Inferior parietal cortex (tissue), 1 donor: ENCODE measurements at regions not wholly inside any gene's neighbourhood (a gene's known extent, or its start where the extent isn't known, plus 50 kb on each side); places are given as distances from the start of the nearest gene placed in this dataset.
"Not testable (repeated sequence)": the region's sequence is repeated elsewhere in the genome, so short reads cannot be mapped to it uniquely, and the experiment has no call there.

Source experiments
- DNase-seq: peaks from one replicate; pipeline ENCODE4 v3.0.0-alpha.2; 2016; ENCODE audit errors: extremely low spot score

DNA sequence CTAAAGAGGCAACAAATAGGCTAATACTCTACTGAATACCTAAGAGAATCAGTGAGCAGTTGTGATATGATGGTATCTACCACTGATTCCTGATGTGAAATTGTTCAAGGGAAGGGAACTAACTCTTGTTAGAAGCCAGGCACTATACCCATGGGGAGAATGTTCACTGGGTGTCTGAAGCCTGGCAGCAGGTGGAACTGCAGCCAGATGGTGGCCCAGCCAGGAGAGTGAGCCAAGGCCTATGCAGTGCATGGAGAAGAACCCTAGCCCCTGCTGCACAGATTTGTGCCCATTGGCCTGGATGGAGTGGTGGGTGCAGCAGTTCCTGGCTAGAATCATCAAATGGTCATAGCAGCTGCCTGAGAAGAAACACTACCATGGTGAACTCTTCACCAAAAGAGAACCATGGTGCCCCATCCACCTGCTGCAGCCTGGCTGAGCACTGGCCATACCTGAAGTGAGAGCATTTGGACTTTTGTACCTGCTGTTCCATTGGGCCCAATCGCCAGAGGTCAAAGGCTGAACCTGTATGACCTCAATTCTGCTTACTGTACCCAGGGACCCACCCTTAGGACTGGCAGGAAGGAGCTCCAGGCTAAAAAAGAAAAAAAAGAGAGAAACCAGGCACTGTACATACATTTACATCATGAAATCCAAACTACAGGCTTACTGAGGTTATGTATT, 118.8 kb upstream of the IVNS1ABP start:
- no peak for DNase-seq

- DNase-seq: no peak
These were observed 117.7 kb upstream of the IVNS1ABP start for GRCh38 chr1:185434721-185435120.

DNA sequence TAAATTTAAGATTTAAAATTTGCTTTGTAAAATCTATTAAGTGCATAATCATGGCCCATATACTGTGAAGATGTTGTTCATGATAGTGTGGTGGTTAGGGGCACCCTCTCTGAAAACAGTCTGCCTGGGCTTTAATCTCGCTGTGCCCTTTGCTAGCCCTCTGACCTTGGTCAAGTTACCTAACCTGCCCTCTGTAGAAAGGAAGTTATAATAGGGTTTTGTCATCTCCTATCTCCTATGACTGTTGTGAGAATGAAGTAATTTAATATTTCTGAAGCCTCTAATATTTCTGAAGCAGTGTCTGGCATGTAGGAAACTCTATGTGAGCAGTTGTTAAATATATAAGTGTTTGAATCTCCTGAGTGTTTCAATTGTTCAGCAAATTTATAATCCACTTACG, 116.6 kb upstream of the IVNS1ABP start:
- DNase-seq: no peak

DNA sequence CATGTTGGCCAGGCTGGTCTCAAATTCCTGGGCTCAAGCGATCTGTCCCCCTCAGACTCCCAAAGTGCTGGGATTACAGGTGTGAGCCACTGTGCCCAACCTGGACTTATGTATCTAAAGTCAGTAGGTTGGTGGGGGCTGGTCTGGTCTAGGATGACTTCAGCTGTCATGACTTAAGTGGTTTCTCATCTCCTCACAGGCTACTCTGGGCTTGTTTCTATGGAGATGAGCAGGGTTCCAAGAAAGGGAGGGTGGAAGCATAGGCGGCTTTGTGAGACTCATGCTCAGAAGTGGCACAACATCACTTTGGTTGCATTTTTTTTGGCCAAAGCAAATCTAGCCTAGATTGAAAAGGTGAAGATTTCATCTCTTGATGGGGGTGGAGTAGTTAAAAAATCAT, 115.9 kb upstream of the IVNS1ABP start:
- no peak for DNase-seq

GRCh38 chr1:185431612-185432011, 114.6 kb upstream of the IVNS1ABP start:
- no peak for DNase-seq

GRCh38 chr1:185429668-185430067, 112.6 kb upstream of the IVNS1ABP start:
- not testable (repeated sequence) for DNase-seq

DNA sequence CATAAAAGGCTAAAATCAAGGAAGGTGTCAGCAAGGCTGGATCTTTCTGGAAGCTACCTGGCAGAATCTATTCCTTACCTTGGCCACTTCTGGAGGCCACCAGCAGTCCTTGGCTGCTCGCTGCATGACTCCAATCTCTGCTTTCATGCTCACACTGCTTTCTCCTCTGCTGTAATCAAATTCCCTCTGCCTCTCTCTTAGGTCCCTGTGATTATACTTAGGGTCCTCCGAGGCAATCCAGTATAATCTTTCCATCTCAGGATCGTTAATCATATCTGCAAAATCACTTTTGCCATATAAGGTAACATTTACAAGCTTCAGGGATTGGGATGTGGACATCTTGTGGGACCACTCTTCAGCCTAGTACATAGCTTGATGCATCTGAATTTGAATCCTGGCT, 110.7 kb upstream of the IVNS1ABP start:
- DNase-seq: no peak

DNA sequence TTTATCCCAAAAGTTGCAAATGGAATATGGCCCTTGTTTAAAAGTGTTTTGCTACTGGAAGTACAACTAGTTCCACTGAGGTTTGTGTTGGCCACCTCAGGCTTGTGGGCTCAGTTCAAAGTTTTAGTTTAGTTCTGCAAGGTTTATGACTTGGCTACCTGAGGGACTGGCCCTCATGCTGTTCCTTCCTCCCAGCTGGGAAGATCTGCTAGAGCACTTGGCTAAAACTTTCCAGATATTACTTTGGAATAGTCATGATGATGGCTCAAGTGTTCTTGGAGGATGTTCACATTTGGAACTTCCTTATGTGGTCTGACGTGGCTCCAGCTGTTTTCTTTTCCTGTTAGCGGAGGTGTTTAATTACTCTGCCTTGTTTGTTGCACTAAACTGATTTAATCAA, 110.2 kb upstream of the IVNS1ABP start:
- DNase-seq: no peak

- DNase-seq: no peak
These were observed 109.8 kb upstream of the IVNS1ABP start for GRCh38 chr1:185426848-185427247.

DNA sequence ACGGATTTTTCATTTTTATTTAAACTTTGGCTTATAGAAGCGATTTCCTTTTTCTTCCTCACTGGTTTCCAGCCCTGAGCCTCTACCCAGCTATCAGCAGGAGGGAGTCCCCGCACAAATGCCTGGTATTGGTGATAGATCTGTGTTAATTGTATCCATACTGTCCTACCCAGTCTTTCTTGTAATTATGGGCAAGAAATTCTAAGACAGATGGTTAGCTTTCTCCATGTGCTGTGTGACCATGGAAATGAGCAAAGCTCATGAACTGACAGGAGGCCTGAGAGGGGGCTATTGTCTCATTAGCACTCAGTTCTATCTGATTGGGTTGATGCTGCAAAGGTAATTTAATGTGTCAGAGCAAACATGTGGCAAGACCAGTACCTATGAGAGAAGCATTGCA, 108.1 kb upstream of the IVNS1ABP start:
- no peak for DNase-seq

DNA sequence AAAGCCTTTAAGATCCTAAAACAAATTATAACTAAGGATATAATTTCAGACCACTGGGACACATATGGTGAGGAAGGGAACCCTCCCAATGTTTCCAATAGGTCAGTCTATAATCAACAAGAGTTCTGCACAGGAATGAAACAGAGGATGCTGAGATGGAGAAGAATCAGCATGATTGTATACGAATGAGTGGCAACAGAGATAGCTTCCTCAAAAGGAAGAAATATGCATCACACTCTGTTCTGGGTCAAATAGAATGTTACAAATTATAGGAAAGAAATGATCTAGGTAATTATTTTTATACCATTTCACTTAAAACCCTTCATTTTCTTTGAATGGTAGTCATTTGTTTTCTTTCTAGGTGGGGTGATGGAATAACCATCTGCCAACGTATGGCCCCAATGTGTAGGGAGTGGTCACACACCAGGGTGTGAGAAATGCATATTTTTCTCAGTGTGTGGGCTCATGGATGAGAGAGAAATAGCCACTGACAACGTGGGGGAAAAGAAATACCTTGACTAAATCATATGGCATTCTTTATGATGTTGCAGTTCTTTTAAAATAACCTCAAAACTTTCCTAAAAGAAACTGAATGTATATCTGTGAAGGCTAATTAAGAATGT, 104.6 kb upstream of the IVNS1ABP start:
- DNase-seq: no peak

- DNase-seq: no peak
These were observed 103.6 kb upstream of the IVNS1ABP start for GRCh38 chr1:185420588-185421081.

DNA sequence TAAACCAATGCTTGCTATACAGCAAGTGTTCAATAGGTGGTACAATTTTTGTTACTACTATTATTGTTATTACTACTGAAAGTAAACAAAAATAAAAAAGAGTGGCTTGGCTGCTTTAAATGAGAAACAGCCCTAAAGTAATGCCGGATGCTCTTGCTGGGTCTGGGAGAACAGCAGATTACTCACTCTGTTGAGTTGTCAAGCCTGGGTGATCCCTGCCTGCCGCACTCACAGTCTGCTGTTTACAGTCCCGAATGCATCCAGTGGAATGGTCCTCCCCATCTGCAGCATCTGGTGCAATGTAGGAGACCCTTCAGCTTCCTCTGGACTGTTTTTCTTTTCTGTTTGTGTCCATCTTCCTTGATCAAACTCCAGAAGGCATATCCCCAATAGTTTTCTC, 102.7 kb upstream of the IVNS1ABP start:
- no peak for DNase-seq

DNA sequence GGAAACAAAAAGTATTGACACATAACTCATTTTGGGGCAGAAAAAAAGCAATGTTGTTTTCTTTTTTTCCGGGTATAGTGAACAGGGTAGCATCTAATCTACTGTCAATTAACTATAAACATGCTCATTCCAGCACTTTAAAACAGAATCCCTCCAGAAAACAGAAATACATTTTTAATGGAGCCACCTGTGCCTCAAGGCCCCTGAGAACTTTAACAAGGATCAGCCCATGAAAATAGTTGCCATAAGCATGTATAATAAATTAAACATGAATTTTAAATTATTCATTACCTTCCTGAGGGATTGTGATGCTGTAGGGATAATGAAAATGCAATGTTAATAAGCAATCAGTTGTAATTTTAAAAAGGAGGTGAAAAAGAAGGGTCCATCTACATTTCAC, 101.4 kb upstream of the IVNS1ABP start:
- DNase-seq: no peak

- no peak for DNase-seq
These were observed 95.5 kb upstream of the IVNS1ABP start for GRCh38 chr1:185412385-185413087.

DNA sequence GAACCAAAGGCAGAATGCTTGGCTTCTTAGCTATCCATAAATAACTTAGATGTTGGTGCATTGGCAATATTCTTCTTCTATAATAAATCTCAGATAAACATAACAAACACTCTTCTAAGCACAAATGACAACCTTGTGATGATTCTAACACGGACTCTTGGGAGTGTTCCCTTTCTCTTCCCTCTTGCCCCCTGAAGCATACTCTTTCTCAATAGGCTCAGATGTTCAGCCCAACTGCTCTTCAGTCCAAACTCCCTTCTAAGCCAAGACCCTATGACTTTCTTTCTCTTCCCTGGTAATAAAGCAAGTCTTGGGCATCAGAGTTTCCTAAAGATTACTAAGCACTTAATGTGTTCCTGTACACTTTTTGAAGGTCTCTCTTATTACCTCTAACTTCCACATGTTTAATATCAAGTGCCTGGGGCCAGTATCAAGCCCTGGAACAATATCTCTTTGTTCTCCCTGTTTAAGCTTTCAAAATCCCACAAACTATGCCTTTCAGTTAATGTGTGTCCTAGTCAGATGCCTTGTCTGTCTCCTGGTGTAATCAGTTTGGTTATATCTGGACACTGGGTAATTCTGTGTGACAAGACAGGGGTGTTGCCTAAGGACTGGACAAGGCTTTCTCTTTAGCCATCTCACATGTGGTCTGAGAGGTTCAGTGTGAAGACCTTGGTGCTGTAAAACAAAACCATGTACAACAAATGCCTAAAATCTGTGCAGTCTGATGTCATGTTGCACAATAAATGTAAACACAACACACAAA, 92.9 kb upstream of the IVNS1ABP start:
- DNase-seq: no peak

- no peak for DNase-seq
These were observed 92.3 kb upstream of the IVNS1ABP start for GRCh38 chr1:185409345-185409744.

GRCh38 chr1:185408700-185409270, 91.7 kb upstream of the IVNS1ABP start:
- DNase-seq: no peak

GRCh38 chr1:185406691-185407009, 89.6 kb upstream of the IVNS1ABP start:
- no peak for DNase-seq

GRCh38 chr1:185406006-185406690, 89.1 kb upstream of the IVNS1ABP start:
- DNase-seq: no peak

- no peak for DNase-seq
These were observed 88.0 kb upstream of the IVNS1ABP start for GRCh38 chr1:185404907-185405568.
